Tibial nerve (tissue), 4 donors: ENCODE measurements at regions not wholly inside any gene's neighbourhood (a gene's known extent, or its start where the extent isn't known, plus 50 kb on each side); places are given as distances from the start of the nearest gene placed in this dataset.

Source experiments
- EP300 ChIP-seq, 2 donors: sonication (generic); formaldehyde crosslinking; IDR thresholded peaks; one replicate each; pipeline ENCODE4 v1.6.1; 2017; ENCODE audit warnings: antibody characterized with exemption in 2 of 2, mild to moderate bottlenecking in 1 of 2
- POLR2A ChIP-seq, 2 donors: fragments of 450-650 bp; IDR thresholded peaks; one replicate each; pipeline ENCODE4 v1.6.1; 2017; ENCODE audit warnings: antibody characterized with exemption in 2 of 2, mild to moderate bottlenecking in 2 of 2, moderate library complexity in 2 of 2
- TF ChIP-seq, protein P1 (sequence below), 5 experiments: fragments of 200-600 bp in 3 of 5; fragments of 450-650 bp in 2 of 5; sonication (generic) in 3 of 5; IDR thresholded peaks; one replicate each; pipeline ENCODE4 v1.5.1; 2016 to 2019; ENCODE audit warnings: antibody characterized with exemption in 5 of 5, mild to moderate bottlenecking in 3 of 5, moderate library complexity in 2 of 5

DNA sequence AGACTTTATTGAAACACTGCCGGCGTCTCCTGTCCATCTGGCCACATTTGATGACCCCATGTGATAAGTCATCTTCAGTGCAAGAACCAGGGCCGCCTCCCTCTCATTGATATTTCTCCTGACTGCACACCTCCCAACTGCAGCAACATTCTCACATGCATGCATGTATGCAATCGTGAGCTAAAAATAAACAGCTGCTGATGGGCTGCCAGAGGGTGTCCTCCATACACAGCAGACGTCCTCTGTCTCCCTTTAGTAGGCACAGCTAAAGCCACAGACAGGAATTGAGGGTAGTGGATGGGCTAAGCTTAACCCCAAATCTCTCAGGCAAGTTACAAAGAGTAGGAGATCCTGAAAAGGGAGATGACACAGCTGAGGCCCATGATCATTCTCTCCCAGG, 106.7 kb upstream of the HSD17B12 start:
- TF ChIP-seq, protein P1, sequence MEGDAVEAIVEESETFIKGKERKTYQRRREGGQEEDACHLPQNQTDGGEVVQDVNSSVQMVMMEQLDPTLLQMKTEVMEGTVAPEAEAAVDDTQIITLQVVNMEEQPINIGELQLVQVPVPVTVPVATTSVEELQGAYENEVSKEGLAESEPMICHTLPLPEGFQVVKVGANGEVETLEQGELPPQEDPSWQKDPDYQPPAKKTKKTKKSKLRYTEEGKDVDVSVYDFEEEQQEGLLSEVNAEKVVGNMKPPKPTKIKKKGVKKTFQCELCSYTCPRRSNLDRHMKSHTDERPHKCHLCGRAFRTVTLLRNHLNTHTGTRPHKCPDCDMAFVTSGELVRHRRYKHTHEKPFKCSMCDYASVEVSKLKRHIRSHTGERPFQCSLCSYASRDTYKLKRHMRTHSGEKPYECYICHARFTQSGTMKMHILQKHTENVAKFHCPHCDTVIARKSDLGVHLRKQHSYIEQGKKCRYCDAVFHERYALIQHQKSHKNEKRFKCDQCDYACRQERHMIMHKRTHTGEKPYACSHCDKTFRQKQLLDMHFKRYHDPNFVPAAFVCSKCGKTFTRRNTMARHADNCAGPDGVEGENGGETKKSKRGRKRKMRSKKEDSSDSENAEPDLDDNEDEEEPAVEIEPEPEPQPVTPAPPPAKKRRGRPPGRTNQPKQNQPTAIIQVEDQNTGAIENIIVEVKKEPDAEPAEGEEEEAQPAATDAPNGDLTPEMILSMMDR (IDR thresholded peaks at IDR 0.05) = no peak
- TF ChIP-seq POLR2A (IDR thresholded peaks at IDR 0.05) (no peak), EP300 (IDR thresholded peaks at IDR 0.05) (no peak)
